ENCODE measurements at regions not wholly inside any gene's neighbourhood (a gene's known extent, or its start where the extent isn't known, plus 50 kb on each side); places are given as distances from the start of the nearest gene placed in this dataset.
"Not testable (repeated sequence)": the region's sequence is repeated elsewhere in the genome, so short reads cannot be mapped to it uniquely, and the experiment has no call there.

DNA sequence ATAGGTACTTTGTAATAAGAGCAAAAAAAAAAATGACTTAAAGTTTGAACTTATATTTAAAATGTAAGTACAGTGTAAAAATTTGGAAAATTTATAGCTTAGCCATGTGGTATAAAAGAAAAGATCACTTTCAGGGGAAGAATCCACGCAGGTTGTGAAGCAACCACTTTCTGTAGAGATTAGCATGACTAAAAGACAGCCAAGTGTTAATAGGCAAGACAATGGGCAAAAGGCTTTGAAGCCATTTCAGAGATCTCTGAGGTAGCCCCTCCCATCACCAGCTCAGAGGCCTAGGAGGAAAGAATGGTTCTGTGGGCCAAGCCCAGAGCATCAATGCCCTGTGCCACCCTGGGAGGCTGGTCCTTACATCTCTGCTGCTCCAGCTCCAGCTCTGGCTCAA lies 346.3 kb upstream of the CHD1 start:
- DNase-seq: no peak

DNA sequence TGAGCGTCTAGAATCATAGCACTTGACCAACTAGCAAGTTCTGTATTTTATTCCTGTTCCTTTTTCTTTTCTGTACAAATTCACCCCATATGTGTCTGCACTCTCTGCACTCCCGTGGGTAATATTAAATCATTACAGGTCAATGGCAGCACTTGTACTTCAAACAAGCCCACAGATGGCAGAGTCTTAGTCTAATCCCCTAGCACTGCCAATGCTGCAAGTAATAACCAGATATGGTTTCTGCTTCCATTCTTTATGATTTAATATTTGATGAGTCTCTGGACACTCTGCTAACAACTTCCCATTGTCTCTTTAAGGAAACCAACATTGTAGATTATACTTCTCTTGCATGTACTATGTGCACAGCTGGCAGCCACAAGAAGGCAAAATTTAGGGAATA lies 343.8 kb upstream of the CHD1 start:
- no peak for DNase-seq

DNA sequence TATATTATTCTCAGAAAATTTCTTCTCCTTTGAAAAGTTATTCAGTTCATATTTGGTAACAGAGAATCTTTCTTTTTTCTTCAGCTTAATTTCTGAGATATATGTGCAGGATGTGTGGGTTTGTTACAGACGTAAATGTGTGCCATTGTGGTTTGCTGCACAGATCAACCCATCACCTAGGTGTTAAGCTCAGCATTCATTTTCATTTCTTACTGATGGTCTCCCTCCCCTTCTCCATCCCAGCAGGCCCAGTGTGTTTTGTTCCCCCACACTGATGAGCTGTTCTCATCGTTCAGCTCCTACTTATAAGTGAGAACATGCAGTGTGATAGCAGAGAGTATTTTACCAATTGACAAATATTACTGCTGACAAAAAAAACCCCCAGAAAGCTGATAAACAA lies 330.0 kb upstream of the CHD1 start:
- DNase-seq: no peak

DNA sequence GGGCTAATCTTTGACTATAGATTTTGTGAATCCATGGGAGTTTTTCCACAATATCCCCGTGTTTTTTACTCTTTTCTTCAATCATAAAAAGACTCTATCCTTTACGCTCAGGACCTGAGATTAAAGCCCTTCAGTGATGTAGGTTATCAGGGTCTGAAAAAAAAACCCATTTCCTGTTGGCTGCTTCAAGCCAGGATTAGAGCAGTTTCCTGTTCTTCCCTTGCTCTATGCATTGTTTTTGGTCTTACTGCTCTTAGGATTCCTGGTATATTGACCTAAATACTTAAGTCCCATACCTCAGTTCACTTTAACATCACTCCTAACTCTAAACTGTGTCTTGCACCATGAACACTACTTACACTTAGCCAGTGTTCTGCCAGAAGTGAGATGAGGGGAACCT lies 319.3 kb upstream of the CHD1 start:
- DNase-seq: peak; percentile 10

DNA sequence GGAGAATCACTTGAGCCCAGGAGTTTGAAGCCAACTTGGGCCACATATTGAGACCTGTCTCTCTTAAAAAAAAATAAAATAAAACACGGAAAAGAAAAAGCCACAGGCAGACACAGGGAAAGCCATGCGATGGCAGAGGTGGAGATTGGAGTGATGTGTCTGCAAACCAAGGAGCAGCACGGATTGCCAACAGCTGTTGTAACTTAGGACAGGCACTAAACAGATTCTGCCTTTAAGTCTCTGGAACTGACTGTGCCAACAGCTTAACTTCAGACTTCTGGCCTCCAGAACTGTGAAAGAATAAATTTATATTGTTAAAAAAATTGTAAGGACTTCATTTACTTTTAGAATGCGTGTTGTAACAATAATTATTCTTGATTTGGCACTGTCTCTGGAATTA lies 318.5 kb upstream of the CHD1 start:
- no peak for DNase-seq

DNA sequence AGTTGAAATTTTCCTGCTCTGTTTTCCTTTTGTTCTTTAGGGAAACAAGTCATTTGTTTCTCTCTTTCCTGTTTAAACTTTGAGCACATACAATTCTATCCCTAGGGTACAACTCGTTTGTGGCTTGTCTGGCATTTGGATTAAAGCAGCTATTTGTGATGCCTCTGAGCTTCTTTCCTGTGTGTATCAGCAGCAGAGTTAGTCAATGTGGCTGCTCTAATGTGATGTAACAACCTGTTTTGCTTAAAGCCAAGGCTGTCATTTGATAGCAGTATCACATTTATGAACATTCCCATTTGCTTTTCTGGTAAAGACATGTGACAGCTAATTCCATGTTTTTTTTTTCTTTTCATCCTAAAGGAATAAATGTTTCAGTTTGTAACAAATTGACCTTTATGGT lies 314.3 kb upstream of the CHD1 start:
- DNase-seq: peak; percentile 21

DNA sequence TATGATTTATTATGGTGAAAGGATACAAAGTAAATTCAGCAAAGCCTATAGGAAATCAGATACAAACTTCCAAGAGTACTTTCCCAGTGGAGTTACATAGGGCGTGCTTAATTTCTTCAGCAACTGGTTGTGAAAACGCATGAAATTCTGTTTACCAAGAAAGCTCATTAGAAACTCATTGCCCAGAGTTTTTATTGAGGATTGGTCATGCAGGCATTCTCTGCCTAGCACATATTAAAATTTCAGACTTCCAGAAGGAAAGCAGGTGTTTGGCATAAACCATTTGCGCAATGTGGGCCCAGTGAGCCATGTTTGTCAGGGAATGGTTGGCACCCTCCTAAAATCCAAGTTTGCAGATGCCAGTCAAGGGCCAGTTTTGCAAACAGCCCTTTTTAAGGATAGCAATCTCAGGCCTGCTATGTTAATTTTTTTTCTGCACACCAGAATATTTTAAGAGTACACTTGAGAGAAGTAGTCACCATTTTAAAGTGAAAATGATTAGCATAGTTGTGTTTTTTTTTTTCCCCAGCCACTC lies 311.1 kb upstream of the CHD1 start:
- no peak for DNase-seq

DNA sequence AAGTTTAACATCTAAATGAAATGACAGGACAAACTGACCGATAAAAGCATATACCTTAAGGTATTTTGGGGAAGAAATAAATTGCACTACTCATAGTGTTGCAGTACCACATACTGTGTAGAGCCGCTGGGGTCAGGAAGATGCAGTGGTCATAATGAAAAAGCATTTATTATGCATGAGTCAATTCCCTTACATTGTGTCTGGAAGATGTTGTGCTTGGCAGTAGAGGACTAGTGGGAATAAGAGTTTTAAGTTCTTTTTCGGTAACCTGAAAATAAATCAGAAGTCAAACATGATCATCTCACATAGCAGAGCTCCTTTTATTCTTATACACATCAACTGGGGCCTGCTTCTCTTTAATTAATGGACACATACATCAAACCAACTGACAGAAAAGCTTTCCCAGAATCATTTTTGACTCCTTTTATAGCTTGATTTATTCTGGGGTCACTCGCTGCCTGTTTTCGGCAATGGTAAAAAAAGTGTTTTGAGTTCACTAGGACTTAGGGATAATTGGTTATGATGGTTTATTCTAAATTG lies 262.5 kb upstream of the CHD1 start:
- peak; percentile 17 for DNase-seq

DNA sequence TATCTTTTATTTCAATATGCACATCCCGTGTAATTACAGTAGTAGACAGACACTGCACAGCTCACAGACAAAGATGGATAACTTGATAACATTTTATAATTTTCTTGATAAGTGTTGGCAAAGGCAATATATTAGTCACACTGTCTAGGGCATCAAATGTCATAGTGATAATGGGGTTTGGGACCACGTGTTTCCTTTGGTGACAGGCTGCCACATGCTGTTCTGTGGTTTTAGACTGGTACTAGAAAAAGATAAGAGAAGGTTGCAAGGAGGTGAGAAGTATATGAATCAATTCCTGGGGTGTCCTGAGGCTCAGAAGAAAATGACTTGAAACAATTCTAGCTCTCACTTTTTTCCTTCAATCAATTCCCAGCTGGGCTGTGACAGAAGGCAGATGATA lies 258.8 kb upstream of the CHD1 start:
- DNase-seq: peak; percentile 19

DNA sequence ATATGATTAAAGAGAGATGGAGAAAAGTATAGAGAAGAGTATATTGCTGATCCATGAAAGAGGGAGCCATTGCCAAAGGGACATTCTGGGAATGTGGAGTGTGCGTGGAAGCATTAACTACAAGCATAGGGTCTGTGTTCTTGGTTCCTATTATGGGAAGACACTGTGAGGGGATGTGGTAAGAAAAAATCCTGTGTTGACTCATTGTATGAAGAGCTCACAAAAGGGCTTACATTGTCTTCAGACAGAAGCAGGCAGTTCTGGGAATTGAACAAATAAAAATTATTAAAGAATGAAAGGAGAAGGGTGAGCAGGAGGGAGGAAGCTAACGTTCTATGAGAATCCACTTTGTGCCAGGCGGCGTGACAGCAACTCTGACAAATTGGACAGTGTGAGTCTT lies 250.4 kb upstream of the CHD1 start:
- no peak for DNase-seq

DNA sequence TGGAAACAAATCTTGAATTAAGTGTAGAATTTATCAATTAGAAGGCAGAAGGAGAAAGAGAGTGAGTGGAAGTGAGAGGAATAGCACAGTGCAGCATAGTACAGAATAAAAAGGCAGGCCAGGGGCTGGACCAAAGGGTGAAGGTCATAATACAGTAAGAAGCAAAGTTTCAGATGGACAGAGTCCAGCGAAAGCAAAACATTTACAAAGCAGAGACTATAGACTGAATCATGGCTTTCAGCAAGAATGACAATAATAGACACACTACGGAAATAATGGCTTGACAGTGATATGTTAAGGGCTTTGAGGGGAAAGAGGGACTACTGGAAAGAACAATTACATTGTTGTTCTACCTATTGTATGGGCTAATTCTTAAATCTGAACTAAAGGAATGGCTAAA lies 249.0 kb upstream of the CHD1 start:
- DNase-seq: no peak

DNA sequence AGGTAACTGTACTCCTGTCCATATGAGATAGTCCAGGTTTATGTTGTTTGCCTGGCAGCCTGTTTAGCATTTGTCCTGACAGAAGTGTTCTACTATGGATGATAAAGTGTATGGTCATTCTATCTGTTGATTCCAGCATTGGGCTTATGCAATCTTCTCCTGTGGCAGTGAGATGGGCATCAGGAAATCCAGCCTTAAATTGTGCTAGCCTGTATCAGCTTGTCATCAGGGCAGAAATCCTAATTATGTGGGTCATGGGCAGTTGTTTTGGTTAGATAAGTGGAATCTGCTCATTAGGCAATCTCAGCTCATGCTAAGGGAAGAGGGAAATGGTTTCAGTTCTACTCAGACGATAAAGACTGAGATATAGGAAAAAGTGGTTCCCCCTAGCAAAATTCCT lies 247.4 kb upstream of the CHD1 start:
- peak; percentile 70 for DNase-seq

DNA sequence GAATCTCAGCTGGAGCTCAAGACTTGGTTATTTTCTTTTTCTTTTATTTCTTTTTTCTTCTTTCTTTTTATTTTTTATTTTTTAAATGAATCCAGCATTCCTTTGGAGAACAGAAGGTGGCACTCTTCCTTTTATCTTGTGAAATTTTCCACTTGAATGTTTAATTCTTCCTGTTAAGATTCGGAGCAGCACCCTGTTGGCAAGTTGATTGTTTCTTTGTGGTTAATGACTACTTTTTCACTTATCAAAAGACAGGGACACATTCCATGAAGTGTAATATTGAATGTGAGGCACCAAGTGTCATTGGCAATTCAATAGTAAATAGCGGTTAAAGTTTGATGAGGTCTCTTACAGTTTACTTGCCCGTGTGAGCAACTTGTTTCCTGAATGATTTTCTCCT lies 240.5 kb upstream of the CHD1 start:
- DNase-seq: peak; percentile 64

DNA sequence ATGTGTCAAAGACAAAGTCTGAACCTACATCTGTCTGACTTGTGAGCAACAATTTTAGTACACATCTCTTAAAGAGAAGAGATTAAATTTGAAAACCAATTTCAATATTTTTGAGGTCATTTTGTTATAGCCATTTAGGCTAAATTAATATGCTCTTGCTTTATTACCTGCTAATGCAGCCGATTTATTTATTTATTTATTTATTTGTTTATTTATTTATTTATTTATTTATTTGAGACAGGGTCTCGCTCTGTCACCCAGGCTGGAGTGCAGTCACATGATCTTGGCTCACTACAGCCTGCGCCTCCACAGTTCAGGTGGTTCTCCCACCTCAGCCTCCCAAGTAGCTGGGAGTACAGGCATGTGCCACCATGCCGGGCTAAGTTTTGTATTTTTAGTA lies 232.7 kb upstream of the CHD1 start:
- DNase-seq: not testable (repeated sequence)

DNA sequence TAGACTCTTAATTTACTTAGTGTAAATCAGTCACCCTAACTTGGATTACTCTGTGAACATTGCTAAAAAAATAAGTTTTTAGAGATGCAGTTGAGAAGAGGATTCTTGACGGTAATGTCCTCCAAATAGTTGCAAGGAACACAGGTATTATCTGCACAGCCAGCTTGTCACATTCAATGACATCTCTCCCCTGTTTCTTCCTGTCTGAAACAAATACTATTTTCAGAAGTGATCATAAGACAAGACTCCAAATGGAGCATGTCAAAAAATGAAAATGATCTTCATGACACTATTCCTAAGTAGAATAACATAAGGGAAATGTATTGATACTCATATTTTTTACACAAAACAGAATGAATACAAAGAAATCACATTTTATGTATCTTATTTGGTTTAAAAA lies 227.9 kb upstream of the CHD1 start:
- no peak for DNase-seq

DNA sequence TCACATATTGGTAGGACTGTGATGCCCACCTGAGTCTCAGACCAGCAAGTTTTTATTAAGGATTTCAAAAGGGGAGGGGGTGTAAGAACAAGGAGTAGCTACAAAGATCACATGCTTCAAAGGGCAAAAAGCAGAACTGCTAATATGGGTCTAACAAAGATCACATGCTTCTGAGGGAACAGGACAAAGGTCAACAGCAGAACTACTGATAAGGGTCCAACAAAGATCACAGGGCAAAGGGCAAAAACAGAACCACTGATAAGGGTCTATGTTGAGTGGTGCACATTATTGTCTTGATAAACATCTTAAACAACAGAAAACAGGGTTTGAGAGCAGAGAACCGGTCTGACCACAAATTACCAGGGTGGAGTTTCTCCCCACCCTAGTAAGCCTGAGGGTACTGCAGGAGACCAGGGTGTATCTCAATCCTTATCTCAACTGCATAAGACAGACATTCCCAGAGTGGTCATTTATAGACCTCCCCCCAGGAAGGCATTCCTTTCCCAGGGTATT lies 214.5 kb upstream of the CHD1 start:
- DNase-seq: peak; percentile 66

DNA sequence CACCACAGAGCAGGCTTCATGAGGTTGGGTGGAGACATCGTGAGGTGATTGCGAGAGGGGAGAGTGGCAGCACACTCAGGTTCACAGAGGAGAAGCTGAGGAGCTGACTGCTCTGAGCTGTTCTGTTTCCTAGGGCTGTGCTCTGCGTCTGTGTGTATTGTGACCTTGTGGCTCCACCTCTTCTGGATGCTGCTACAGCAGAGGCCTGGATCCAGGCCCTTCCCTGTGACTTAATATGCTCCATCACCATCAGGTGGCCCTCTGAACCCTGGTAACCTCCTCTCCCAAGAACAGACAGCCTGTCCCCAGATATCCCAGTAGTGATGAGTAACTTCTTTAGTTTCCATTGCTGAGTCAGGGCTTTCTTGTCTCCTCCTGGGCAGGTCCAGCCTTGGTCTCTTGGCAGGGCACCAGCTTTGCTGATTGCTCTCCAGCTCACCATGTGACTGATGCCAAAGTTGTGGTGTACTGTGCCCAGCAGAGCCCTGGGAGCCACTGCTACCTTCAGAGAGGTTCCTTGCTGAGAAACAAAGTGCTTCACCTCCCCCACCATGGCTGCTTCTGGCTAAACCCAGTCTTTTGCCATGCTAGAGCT lies 212.8 kb upstream of the CHD1 start:
- DNase-seq: no peak

DNA sequence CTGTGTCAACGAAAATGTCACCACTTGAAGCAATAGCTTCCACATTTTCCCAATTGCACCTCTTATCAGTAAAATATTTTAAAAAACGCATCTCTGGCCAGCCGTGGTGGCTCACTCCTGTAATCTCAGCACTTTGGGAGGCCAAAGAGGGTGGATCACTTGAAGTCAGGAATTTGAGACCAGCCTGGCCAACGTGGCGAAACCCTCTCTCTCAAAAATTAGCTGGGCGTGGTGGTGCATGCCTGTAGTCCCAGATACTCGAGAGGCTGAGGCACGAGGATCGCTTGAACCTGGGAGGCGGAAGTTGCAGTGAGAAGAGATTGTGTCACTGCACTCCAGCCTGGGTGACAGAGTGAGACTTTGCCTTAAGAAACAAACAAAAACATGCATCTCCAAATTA lies 210.1 kb upstream of the CHD1 start:
- DNase-seq: no peak

DNA sequence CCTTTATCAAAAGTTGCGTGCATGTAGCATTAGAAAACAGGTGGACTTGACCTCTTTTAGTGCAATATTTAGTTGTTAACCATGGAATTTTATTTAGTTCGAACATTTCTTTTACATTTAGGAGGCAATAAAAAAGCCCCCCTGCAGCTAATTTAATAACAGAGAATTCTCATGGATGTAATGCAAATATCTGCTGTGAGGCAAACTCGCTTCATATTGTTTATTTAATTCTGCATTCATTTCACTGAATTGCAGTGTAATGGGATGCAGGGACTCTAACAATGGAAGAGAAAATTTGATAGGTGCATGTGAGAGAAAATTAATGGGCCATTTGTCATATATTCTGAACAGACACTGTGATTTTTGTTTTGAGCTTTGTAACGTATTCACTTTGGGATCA lies 205.1 kb upstream of the CHD1 start:
- DNase-seq: no peak

DNA sequence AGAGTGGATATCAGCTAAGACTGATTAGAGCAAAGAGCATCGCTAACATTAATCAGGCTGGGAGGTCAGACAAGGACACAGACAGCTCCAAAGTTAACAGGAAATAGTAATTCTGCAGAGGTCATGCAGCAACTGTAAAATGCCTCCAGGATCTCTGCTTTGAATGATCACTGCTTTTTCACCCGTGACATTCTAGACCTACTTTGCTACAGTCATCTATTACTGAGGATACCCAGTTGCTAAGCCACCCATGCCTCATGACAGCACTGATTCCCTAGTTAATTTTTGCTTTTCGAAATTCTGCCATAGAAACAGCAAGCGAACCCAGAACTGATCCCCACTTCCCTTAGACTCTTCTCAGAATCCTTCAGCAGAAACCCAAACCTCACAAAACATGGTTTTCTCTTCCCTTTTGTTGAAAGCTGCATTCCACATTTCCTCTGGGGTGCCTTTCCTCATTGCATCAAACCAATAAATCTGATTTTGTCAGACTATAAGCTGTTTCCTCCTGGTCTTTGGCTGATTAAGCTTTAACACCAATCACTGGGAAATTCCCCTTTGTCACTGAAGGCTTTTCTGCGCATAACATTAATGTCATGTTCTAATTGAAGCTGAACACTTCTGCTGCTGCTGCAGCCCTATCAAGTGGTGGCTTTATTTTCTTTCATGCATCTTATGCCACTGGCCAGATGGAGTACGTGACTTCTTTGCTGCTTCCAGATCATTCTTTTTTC lies 201.1 kb upstream of the CHD1 start:
- no peak for DNase-seq

DNA sequence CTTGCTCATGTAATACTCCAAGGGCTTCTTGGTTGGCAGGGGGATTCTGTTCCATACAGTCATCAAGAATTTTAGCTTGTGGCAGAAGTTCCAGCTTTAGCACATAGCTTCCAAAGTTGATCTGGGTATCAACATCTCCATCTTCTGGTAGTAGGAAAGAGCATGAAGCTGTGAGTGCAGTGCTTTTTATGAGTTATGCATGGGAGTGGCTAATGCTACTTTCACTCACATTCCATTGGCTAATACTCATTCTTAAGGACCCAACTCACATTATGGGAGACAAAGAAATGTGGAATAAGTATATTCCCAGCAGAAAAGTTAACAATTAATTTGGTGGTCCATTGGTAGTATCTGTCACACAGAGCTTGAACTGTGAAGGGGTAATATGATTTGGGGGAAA lies 194.2 kb upstream of the CHD1 start:
- no peak for DNase-seq

DNA sequence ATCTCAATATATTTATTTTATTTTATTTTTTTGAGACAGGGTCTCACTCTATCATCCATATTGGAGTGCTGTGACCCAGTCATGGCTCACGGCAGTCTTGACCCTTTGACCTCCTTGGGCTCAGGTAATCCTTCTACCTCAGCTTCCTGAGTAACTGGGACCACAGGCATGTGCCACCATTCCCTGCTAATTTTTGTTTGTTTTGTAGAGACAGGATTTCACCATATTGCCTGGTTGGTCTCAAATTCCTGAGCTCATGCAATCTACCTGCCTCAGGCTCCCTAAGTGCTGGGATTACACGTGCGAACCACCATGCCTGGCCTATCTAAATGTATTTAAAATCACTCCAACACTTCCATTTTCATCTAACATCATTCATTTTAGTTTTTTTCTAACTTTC lies 190.5 kb upstream of the CHD1 start:
- no peak for DNase-seq

DNA sequence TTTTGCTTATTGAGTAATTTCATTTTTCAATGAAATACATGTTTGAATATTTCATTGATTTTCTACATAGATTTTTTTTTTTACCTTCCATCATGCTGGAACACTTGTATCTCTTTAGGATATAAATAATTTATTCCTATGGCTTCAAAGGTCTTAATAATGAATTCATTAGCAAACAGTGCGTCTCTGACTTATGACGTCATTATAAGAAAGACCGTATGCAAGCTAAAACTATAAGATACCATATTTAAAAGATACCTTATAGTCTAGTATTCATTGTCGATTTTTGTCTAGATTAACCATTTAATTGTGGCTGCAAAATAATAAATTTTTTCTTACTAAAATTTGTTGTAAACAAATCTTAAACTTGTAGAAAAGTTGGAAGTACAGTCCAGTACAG lies 187.7 kb upstream of the CHD1 start:
- DNase-seq: no peak

DNA sequence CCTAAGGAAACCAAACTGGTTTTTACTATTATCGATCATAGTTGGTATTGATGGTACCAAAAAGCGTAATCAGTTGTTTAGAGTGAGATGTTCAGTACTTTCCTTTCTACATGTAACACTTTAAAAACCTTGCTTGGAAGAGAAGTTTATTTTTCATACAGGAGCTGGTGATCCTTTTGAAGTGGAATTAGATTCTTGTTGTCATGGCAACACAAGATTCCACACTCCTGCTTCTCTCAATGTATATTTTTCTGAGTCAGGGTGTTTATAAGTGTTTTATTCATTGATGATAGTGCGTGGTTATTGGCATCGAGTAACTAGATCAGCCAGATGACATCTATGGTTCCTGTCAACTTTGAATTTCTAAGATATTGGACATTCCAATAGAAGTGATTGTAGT lies 181.1 kb upstream of the CHD1 start:
- DNase-seq: no peak

All from OCI-M1 (cell line).